HAP-1 (cell line): ENCODE measurements at regions not wholly inside any gene's neighbourhood (a gene's known extent, or its start where the extent isn't known, plus 50 kb on each side); places are given as distances from the start of the nearest gene placed in this dataset.
A peak's percentile ranks its signal among the peaks of the same experiment; 100 is the strongest.
"Not testable (repeated sequence)": the region's sequence is repeated elsewhere in the genome, so short reads cannot be mapped to it uniquely, and the experiment has no call there.

Source experiments
- DNase-seq, 2 experiments: peaks; one replicate each; pipeline ENCODE4 v3.0.0-alpha.2; 2016 to 2020; ENCODE audit warnings: low spot score in 2 of 2
- H3K27me3 ChIP-seq: fragments of 250-450 bp; sonication (Bioruptor Pico); 2 replicates; pipeline ENCODE4 v1.5.1; 2020; ENCODE audit warnings: low read depth, mild to moderate bottlenecking, moderate library complexity
- H3K36me3 ChIP-seq: fragments of 250-450 bp; sonication (Bioruptor Pico); replicated peaks from 2 replicates; pipeline ENCODE4 v1.5.1; 2020; ENCODE audit warnings: mild to moderate bottlenecking
- H3K4me1 ChIP-seq: fragments of 250-450 bp; sonication (Bioruptor Pico); 2 replicates; pipeline ENCODE4 v1.5.1; 2020; ENCODE audit warnings: mild to moderate bottlenecking
- H3K4me3 ChIP-seq: fragments of 250-450 bp; sonication (Bioruptor Pico); 2 replicates; pipeline ENCODE4 v1.5.1; 2020; ENCODE audit warnings: mild to moderate bottlenecking, moderate library complexity
- H3K9me3 ChIP-seq: fragments of 250-450 bp; sonication (Bioruptor Pico); 2 replicates; pipeline ENCODE4 v1.5.1; 2020; ENCODE audit warnings: mild to moderate bottlenecking, moderate library complexity
- in situ Hi-C: fragments of 300-500 bp; cut with MboI; formaldehyde crosslinking; loops from 3 replicates; pipeline ENCODE4 v1.14.3; 2020; ENCODE audit warnings: low sequenced_read_pairs, inconsistent platforms, mixed read lengths

DNA sequence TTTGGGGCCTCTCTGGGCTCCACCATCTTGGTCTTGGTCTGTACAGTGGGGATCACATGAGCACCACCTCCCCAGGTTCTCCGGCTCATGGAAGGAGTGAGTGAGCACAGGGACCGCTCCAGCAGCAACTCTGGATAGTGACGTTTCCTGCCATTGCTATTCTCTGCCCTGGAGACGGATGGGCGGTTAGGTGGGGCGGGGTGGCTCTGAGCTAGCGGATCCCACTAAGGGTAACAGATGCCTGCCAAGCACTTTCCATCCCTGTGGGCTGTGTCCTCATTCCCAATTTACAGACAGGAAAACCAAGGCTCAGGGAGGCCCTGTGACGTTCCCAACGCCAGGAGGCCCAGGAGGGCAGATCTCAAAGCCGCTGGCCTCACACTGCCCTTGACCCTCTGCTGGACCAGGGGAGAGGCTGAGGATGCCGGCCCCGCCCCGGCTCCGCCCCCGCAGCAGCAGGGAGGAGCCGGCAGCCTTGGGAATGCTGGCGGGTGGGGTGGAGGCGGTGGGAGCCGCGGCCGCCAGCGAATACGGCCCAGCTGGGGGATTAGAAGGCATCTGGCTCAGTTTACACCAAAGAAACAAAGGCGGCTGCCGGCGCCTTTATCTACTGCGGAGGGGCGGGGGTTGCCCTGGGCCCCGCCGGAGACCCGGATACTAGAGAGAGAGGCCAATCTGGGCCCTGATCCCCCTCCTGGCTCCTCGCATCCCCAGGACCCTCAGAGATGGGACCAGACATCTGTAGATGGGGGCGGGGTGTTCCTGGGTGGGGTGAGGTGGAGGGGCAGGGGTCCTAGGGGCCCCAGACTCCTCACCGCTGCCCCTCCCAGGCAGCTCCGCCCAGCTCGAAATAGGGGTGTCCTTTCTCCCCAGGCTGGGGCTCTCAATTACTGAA lies 122.3 kb upstream of the CIBAR2 start:
- peak; percentile 85 to 91 for DNase-seq
- H3K4me3 ChIP-seq = peak overlapping the region; percentile 14; the same call in 1 of the 2 replicates
- in situ Hi-C loops = no loop called here

DNA sequence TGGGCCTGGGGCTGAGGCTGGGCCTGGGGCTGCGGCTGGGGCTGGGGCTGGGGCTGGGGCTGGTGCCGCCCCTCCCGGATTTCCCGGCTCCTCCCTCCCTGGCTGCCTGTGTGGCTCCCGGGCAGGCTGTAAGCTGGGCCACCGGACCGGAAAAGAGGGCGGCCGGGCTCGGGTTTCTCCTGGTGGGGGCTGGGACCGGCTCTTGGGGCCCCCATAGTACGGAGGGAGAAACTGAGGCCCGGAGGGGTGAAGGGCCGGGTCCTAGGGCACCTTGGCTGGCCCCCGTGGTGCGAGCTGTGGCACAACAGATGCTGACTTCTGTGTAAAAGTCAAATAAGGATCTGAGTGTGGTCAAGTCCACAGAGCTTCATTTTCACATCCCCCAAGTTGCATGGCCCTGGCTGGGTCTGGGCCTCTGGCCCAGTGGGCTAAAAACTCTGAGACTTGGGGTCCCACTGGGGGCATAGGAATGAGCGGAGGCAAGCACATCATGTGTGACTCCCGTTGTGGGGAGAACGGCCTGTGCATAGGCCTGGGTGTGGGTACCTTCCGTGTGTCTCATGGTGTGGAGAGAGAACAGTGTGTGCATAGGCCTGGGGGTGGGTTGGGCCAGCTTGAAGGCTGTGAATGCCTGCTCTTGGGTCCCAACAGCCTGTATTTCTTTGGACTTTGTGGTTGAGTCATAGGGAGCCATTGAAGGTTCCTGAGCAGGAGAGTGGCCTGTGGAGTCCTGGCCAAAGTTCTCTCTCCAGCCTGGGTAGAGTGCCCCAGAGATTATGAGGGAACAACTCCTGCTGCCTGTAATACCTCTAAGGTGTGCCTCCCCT lies 123.9 kb upstream of the CIBAR2 start:
- Histone ChIP-seq H3K4me3 (no peak overlapping the region), H3K27me3 (no peaks in the 10 kb centered on the region), H3K4me1 (peaks cover 14% of the 10 kb centered on the region), H3K9me3 (no peaks in the 10 kb centered on the region), H3K36me3 (no peaks in the 10 kb centered on the region)
- in situ Hi-C loops = no loop called here
- DNase-seq = no peak

More for the DNA sequence above, 122.3 kb upstream of the CIBAR2 start:
- H3K4me1 ChIP-seq = peaks cover 14% of the 10 kb centered on the region
- H3K27me3 ChIP-seq = no peaks in the 10 kb centered on the region
- no peaks in the 10 kb centered on the region for H3K9me3 ChIP-seq
- no peaks in the 10 kb centered on the region for H3K36me3 ChIP-seq

DNA sequence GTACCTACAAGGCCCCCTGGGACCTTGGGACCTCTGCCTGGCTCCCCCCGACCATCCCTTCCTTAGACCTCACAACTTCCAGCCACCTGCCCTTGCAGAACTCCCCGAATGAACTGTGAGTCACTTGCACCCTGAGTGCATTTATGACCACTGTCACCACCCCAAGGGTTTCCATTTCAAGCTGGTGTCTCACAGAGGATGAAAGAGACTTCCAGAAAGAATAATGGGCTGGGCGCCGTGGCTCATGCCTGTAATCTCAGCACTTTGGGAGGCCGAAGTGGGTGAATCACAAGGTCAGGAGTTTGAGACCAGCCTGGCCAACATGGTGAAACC lies 124.5 kb upstream of the CIBAR2 start:
- in situ Hi-C loops = no loop called here
- Histone ChIP-seq H3K9me3 (no peaks in the 10 kb centered on the region), H3K36me3 (no peaks in the 10 kb centered on the region), H3K27me3 (no peaks in the 10 kb centered on the region), H3K4me1 (peaks cover 14% of the 10 kb centered on the region), H3K4me3 (no peak overlapping the region)
- no peak for DNase-seq

DNA sequence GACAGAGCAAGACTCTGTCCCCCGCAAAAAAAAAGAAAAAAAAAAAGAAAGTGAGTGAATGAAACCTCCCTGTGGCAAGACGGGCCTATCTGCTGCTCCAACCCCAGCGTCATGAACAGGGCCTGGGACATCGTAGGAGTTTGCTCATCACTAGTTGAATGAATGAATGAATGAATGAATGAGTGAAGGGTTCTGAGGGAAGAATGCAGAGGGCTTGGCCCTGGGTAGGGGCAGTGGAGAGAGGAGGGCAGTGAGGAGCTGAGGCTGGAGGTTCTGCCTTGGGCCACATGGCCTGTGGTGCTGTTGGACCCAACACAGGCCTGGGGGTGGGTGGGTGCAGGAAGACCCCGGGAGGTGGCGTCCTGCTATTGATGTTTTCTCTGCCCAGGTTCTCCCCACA lies 125.5 kb upstream of the CIBAR2 start:
- H3K27me3 ChIP-seq = no peaks in the 10 kb centered on the region
- H3K36me3 ChIP-seq = no peaks in the 10 kb centered on the region
- H3K4me3 ChIP-seq = no peak overlapping the region
- in situ Hi-C loops = no loop called here
- no peaks in the 10 kb centered on the region for H3K9me3 ChIP-seq
- H3K4me1 ChIP-seq = peaks cover 14% of the 10 kb centered on the region
- DNase-seq = no peak

DNA sequence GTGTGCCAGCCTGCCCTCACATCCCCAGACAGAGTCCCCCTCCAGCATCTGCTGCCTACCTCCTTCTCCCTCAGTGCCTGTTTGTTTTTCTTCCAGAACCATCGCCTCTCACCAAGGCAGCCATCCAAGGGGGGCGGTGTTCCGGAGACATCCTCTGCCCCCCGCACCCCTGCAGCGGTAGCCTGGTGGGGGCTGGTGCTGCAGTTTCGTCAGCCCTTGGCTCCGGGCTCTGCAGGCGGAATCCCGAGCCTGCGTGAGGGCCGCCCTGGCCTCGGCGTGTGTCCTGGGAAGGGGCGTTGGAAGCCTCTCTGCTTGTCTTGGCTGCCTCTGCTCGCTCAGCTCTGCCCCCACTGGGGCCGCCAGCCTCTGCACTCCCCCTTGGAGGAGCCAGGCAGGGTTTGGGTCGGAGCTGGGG lies 126.0 kb upstream of the CIBAR2 start:
- Histone ChIP-seq H3K4me3 (no peak overlapping the region), H3K4me1 (peaks cover 14% of the 10 kb centered on the region)
- no peak for DNase-seq

DNA sequence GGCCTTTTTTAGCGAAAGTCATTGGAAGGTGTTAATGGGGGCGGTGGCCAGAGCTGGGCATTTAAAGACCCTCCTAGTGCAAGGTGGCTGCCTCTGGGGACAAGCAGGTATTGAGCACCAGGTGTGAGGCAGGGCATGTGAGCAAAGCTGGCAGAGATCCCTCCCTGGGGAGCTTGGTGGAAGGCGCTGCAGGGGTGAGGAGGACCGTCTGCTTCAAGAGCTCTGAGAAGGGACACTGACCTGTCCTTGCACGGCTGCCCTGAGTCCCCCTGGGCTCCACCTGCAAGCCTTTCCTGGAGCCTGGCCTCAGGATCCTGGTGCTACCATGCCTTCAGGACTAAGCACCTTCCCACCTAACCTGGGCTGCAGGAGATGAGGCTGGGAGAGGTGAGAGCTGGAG lies 127.0 kb upstream of the CIBAR2 start:
- no peak overlapping the region for H3K4me3 ChIP-seq
- H3K9me3 ChIP-seq = no peaks in the 10 kb centered on the region
- H3K4me1 ChIP-seq = peaks cover 11% of the 10 kb centered on the region
- in situ Hi-C loops = no loop called here
- no peaks in the 10 kb centered on the region for H3K36me3 ChIP-seq
- DNase-seq = no peak
- H3K27me3 ChIP-seq = no peaks in the 10 kb centered on the region

More for the DNA sequence above, 126.0 kb upstream of the CIBAR2 start:
- in situ Hi-C loops = no loop called here
- Histone ChIP-seq H3K27me3 (no peaks in the 10 kb centered on the region), H3K9me3 (no peaks in the 10 kb centered on the region), H3K36me3 (no peaks in the 10 kb centered on the region)

DNA sequence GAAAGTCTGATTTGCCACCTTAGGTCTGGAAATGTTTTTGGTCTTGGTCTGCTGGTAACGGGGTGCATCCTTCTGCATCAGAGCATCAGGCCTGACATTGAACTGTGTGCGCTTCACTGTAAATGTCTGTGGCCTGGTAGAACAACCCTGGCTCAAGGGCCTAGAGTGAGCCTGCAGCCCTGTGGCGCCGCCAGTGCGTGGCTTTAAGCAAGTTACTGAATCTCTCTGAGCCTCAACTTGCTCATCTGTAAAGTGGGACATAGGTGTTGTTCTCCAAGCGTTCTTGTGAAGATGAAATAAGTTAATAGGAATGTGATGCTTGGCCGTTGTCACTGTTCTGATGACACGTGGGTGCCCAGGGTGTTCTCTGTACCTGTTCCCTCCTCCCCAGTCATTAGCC lies 127.6 kb upstream of the CIBAR2 start:
- DNase-seq = no peak
- no peak overlapping the region for H3K4me3 ChIP-seq
- H3K4me1 ChIP-seq = peaks cover 4% of the 10 kb centered on the region
- in situ Hi-C loops = no loop called here
- H3K36me3 ChIP-seq = no peaks in the 10 kb centered on the region
- H3K27me3 ChIP-seq = no peaks in the 10 kb centered on the region
- no peaks in the 10 kb centered on the region for H3K9me3 ChIP-seq

DNA sequence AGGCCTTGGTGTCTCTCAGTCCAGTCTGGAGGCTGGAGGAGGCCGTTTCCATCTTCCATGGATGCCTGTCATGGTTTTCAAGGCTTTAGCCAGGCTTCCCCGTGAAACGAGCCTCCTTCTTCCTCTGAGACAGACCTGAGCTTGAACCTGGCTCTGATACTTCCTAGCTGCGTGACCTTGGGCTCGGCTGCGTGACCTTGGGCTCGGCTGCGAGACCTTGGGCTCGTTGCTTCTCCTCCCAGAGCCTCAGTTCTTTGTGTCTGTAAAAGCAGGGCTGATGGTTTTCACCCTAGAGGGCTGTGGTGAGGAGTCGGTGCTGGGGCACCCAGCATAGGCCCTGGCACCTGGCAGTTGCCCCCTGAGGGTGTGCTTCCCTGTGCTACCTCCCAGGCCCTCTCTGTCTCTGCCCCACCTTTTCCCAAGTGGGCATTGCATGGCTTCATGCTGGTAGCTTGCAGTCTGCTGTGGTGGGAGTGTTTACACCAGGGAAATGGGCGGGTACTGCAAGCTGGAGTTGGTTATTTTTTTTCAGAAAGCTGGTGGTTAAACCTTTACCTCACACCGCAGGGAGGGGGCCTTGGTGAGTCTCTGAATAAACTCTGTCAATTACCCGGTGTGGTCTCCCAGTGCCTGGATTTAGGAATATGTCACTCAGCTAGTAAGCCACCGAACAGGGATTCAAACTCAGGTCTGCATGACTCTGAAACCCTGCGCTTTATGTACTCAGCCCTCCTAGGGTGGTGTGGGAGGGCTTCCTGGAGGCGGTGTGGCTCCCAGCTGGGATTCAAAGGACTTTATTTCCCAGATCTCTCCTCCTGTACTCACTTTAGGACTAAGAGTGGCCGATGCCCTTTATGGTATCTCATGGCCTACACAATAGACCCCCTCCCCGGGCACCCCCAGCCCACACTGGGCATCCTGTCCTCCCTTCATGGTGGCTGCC lies 129.0 kb upstream of the CIBAR2 start:
- in situ Hi-C loops = no loop called here
- no peak for DNase-seq
- H3K4me1 ChIP-seq = peaks cover 5% of the 10 kb centered on the region
- no peaks in the 10 kb centered on the region for H3K36me3 ChIP-seq
- H3K4me3 ChIP-seq = no peak overlapping the region
- no peaks in the 10 kb centered on the region for H3K9me3 ChIP-seq
- H3K27me3 ChIP-seq = no peaks in the 10 kb centered on the region

DNA sequence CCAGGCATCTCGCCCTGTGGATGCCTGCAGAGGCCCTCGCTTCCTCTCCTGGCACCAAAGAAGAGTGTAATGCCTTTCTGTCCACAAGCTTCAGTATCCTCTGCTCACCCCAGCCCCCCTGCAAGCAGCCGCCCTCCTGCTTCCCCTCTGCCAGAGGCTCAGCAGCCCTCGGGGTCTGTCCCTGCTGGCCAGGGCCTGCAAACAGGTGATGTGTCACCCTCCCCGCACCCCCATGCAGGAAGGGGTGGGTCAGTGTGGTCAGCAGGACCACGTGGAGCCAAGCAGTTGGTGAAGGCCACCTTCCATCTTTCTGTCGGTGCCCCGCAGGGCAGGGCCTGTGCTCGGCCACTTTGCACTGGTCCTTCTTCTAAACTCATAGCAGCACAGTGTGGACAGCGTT lies 129.9 kb upstream of the CIBAR2 start:
- H3K36me3 ChIP-seq = no peaks in the 10 kb centered on the region
- no peak overlapping the region for H3K4me3 ChIP-seq
- in situ Hi-C loops = no loop called here
- no peaks in the 10 kb centered on the region for H3K27me3 ChIP-seq
- H3K9me3 ChIP-seq = no peaks in the 10 kb centered on the region
- H3K4me1 ChIP-seq = peaks cover 5% of the 10 kb centered on the region
- DNase-seq = no peak

DNA sequence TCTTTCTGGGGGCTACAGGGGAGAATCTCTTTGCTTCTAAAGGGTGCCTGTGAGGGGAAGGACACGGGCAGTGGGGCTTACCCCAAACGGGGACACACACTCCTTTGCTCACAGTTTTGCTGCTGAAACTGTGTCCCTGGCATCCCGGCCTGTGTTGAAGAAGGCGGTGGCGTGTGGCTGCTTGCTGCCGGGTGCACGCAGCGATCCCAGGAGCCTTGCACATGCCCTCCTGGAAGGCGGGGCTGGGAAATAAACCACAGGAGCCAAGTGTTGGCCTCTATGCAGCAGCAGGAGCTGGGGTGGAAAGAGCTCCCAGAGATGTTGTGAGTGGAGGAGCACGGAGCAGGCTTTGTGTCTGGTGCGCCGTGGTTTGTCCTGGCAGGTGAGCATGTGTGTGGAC lies 131.0 kb upstream of the CIBAR2 start:
- Histone ChIP-seq H3K36me3 (no peaks in the 10 kb centered on the region), H3K4me1 (peaks cover 5% of the 10 kb centered on the region)
- in situ Hi-C loops = no loop called here

DNA sequence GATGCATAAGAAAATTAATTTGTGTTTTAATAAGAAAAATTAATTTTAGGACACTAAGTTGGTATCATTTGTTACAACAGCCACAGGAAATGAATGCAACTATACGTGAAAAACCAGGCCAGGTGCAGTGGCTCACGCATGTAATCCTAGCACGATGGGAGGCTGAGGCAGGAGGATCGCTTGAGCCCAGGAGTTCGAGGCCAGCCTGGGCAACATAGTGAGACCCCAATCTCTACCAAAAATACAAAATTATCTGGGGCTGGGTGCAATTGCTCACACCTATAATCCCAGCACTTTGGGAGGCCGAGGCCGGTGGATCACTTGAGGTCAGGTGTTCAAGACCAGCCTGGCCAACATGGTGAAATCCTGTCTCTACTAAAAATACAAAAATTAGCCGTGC lies 132.2 kb upstream of the CIBAR2 start:
- H3K4me3 ChIP-seq, in situ Hi-C loops, DNase-seq, H3K36me3 ChIP-seq, H3K27me3 ChIP-seq, H3K4me1 ChIP-seq, H3K9me3 ChIP-seq: not testable (repeated sequence)

More for the DNA sequence above, 131.0 kb upstream of the CIBAR2 start:
- no peaks in the 10 kb centered on the region for H3K27me3 ChIP-seq
- H3K9me3 ChIP-seq = no peaks in the 10 kb centered on the region
- no peak for DNase-seq
- H3K4me3 ChIP-seq = no peak overlapping the region

DNA sequence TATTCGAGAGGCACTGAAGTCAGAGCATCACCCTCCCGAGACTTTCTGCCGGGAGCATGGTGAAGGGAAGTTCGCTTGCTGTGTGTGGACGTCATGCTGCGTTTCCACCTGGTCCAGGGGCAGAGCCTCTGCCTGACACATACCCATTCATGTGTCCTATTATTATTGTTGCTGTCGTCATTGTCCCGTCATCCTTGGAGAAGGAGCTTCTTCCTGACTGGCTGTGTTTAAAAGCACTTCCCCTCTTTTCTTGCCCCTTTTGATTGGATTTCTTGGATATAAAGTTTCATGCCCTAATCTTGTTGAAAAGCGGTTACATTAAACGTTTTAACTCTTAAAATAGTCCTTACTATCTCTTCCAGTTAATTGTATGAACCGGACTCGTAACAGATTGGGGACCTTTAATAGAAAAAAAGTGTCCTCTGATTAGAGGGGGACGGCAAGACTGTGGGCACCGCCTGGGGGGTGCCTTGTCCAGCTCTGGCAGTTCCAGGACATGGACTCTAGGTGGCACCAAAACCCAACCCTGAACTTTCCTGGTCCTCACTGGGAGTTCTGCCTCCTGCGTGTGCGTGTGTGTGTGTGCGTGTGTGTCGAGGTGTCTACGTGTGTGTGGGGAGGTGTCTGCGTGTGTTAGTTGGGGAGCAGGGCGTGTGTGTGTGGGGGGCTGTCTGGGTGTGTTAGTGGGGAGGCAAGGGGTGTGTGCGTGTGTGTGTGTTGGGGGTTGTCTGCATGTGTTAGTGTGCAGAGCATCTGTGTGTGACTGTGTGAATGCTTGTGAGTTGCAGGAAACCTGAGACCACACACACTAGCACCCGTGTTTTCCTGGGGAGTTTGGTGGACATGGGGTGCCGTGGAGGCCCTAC lies 133.3 kb upstream of the CIBAR2 start:
- Histone ChIP-seq H3K4me3 (no peak overlapping the region), H3K9me3 (no peaks in the 10 kb centered on the region), H3K27me3 (no peaks in the 10 kb centered on the region), H3K4me1 (peaks cover 5% of the 10 kb centered on the region), H3K36me3 (no peaks in the 10 kb centered on the region)
- in situ Hi-C loops = no loop called here
- peak; percentile 25 to 79 for DNase-seq

DNA sequence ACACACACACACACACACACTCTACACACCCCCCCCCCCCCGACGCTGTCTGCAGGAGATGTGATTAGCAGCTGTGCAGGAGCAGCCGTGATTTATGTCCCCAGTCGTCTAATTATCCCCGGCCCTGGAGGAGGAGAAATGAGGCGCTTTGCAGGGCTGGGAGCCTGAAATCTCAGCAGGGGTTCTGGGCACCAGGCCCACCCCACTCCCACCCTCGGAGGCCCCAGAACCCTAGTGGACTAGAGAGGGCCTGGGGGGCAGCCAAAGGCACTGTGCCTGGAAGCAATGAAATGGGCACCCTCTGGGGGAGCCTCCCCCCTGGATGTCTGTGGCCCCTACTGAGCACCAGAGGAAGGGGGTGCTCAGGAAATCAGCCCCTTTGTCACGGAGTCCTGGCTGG lies 134.2 kb upstream of the CIBAR2 start:
- no peaks in the 10 kb centered on the region for H3K27me3 ChIP-seq
- in situ Hi-C loops = no loop called here
- no peak for DNase-seq
- peaks cover 5% of the 10 kb centered on the region for H3K4me1 ChIP-seq
- no peak overlapping the region for H3K4me3 ChIP-seq
- H3K9me3 ChIP-seq = no peaks in the 10 kb centered on the region
- no peaks in the 10 kb centered on the region for H3K36me3 ChIP-seq
